Right lobe of liver (tissue), 6 donors: ENCODE measurements at regions not wholly inside any gene's neighbourhood (a gene's known extent, or its start where the extent isn't known, plus 50 kb on each side); places are given as distances from the start of the nearest gene placed in this dataset.

Experiments
- ATAC-seq, 4 donors: fragments of 200-7000 bp; cut with Tn5 transposase; one replicate each; pipeline ENCODE4 v1.9.1; 2020; ENCODE audit warnings: mild to moderate bottlenecking in 4 of 4, moderate library complexity in 4 of 4
- DNase-seq, 3 donors: peaks; one replicate each; pipeline ENCODE4 v3.0.0-alpha.2; 2020
- H3K27ac ChIP-seq, 3 donors: fragments of 200-600 bp; one replicate each; pipeline ENCODE4 v1.8.0; 2022
- H3K27me3 ChIP-seq, 2 donors: fragments of 200-600 bp; one replicate each; pipeline ENCODE4 v1.8.0; 2022
- H3K36me3 ChIP-seq, 4 donors: fragments of 200-600 bp; sonication (generic) in 1 of 4; one replicate each; pipeline versions ENCODE4 v1.5.1 to v1.8.0; 2017 to 2022; ENCODE audit warnings: control low read depth in 1 of 4
- H3K4me1 ChIP-seq, 4 donors: fragments of 200-600 bp; sonication (generic) in 1 of 4; one replicate each; pipeline versions ENCODE4 v1.5.1 to v1.8.0; 2017 to 2022; ENCODE audit warnings: control low read depth in 1 of 4
- H3K4me3 ChIP-seq, 3 donors: fragments of 200-600 bp; one replicate each; pipeline ENCODE4 v1.8.0; 2022
- H3K9me3 ChIP-seq, 4 donors: fragments of 200-600 bp; sonication (generic) in 1 of 4; one replicate each; pipeline versions ENCODE4 v1.5.1 to v1.8.0; 2017 to 2022; ENCODE audit warnings: control low read depth in 1 of 4
- CTCF ChIP-seq, 4 donors: fragments of 200-600 bp in 3 of 4; fragments of 450-650 bp in 1 of 4; IDR thresholded peaks; one replicate each; pipeline versions ENCODE4 v1.5.1 to v1.8.0; 2016 to 2022; ENCODE audit warnings: antibody characterized with exemption in 4 of 4, mild to moderate bottlenecking in 2 of 4
- POLR2A ChIP-seq: fragments of 450-650 bp; IDR thresholded peaks from one replicate; pipeline ENCODE4 v1.6.1; 2017; ENCODE audit warnings: antibody characterized with exemption, mild to moderate bottlenecking
- WGBS: methylation state at CpG from one replicate; pipeline ENCODE4 v1.1.6; 2018; ENCODE audit warnings: low coverage, low lambda C conversion rate; ENCODE audit not compliant: insufficient coverage; ENCODE audit errors: missing lambda C conversion rate; 5-methylcytosine and 5-hydroxymethylcytosine counted together
- intact Hi-C, 2 donors: fragments of 100-400 bp; cut with DNase I; formaldehyde crosslinking; loops; one replicate each; pipeline versions ENCODE4 v1.11.2 to v1.14.1; 2022
- donor health status: DM: no; HTN: yes; CAD: no.
- donor health status: DM: no; HTN: no; CAD: no.
- donor health status: DM: no; HTN: no; CAD: no.
- donor health status: DM: no; HTN: yes; CAD: no.
- donor health status: DM: no; HTN: yes; CAD: no.

- DNase-seq: no peak
- TF ChIP-seq CTCF (IDR thresholded peaks at IDR 0.05): no peak
- TF ChIP-seq POLR2A: no peak
Observed at GRCh38 chr2:181772777-181773176, 92.5 kb upstream of the NEUROD1 start.

GRCh38 chr2:181774685-181775084 lies 94.4 kb upstream of the NEUROD1 start:
- intact Hi-C loops: no loop called here
- TF ChIP-seq POLR2A (no peak), CTCF (IDR thresholded peaks at IDR 0.05) (no peak)
- Histone ChIP-seq H3K36me3 (no peaks in the 10 kb centered on the region), H3K9me3 (no peaks in the 10 kb centered on the region), H3K4me1 (no peaks in the 10 kb centered on the region), H3K27me3 (no peaks in the 10 kb centered on the region), H3K4me3 (no peak overlapping the region), H3K27ac (no peak overlapping the region)
- 67% methylated on average over 4 of the region's 4 CpGs for WGBS
- ATAC-seq: no peak
- DNase-seq: no peak

More at GRCh38 chr2:181772777-181773176, 92.5 kb upstream of the NEUROD1 start:
- no peak for ATAC-seq
- intact Hi-C loops: no loop called here
- no peak overlapping the region for H3K27ac ChIP-seq
- no peaks in the 10 kb centered on the region for H3K4me1 ChIP-seq
- no peaks in the 10 kb centered on the region for H3K27me3 ChIP-seq
- 58% methylated on average over 1 of the region's 1 CpG for WGBS
- no peaks in the 10 kb centered on the region for H3K9me3 ChIP-seq
- no peaks in the 10 kb centered on the region for H3K36me3 ChIP-seq
- H3K4me3 ChIP-seq: no peak overlapping the region

GRCh38 chr2:181776336-181776735 lies 96.0 kb upstream of the NEUROD1 start:
- no peak overlapping the region for H3K4me3 ChIP-seq
- no peak overlapping the region for H3K27ac ChIP-seq
- H3K4me1 ChIP-seq: no peaks in the 10 kb centered on the region
- ATAC-seq (no peak), DNase-seq (no peak)
- no peaks in the 10 kb centered on the region for H3K9me3 ChIP-seq
- no peaks in the 10 kb centered on the region for H3K36me3 ChIP-seq
- no peaks in the 10 kb centered on the region for H3K27me3 ChIP-seq
- intact Hi-C loops: no loop called here
- 90% methylated on average over 3 of the region's 3 CpGs for WGBS
- no peak for TF ChIP-seq POLR2A
- no peak for TF ChIP-seq CTCF (IDR thresholded peaks at IDR 0.05)

- intact Hi-C loops: no loop called here
- TF ChIP-seq CTCF (IDR thresholded peaks at IDR 0.05) (no peak), POLR2A (no peak)
- DNase-seq (no peak), ATAC-seq (no peak)
- H3K4me3 ChIP-seq: no peak overlapping the region
- H3K9me3 ChIP-seq: no peaks in the 10 kb centered on the region
- no peak overlapping the region for H3K27ac ChIP-seq
- no peaks in the 10 kb centered on the region for H3K36me3 ChIP-seq
- H3K27me3 ChIP-seq: no peaks in the 10 kb centered on the region
- H3K4me1 ChIP-seq: no peaks in the 10 kb centered on the region
- 66% methylated on average over 3 of the region's 3 CpGs for WGBS
Observed at GRCh38 chr2:181777734-181778133, 97.4 kb upstream of the NEUROD1 start.

- TF ChIP-seq CTCF (IDR thresholded peaks at IDR 0.05): no peak
- no peak for TF ChIP-seq POLR2A
- no peak overlapping the region for H3K4me3 ChIP-seq
- no peaks in the 10 kb centered on the region for H3K4me1 ChIP-seq
- intact Hi-C loops: no loop called here
- ATAC-seq: no peak
- 73% methylated on average over 2 of the region's 2 CpGs for WGBS
- DNase-seq: no peak
- no peaks in the 10 kb centered on the region for H3K9me3 ChIP-seq
- H3K27ac ChIP-seq: no peak overlapping the region
- H3K27me3 ChIP-seq: no peaks in the 10 kb centered on the region
- no peaks in the 10 kb centered on the region for H3K36me3 ChIP-seq
Observed at GRCh38 chr2:181778621-181779201, 98.4 kb upstream of the NEUROD1 start.
